Brain microvascular endothelial cell (primary cell): ENCODE measurements at regions not wholly inside any gene's neighbourhood (a gene's known extent, or its start where the extent isn't known, plus 50 kb on each side); places are given as distances from the start of the nearest gene placed in this dataset.

ENCODE experiments used
- DNase-seq: peaks from one replicate; pipeline ENCODE4 v3.0.0-alpha.2; 2020
- H3K27ac ChIP-seq: fragments of 250-450 bp; sonication (Bioruptor Pico); 2 replicates; pipeline ENCODE4 v1.5.1; 2020; ENCODE audit warnings: mild to moderate bottlenecking, moderate library complexity
- H3K27me3 ChIP-seq: fragments of 250-450 bp; sonication (Bioruptor Pico); replicated peaks from 2 replicates; pipeline ENCODE4 v1.5.1; 2020; ENCODE audit warnings: mild to moderate bottlenecking
- H3K36me3 ChIP-seq: fragments of 250-450 bp; sonication (Bioruptor Pico); replicated peaks from 2 replicates; pipeline ENCODE4 v1.5.1; 2020; ENCODE audit warnings: mild to moderate bottlenecking
- H3K4me3 ChIP-seq: 2 replicates; pipeline ENCODE4 v1.5.1; 2011; ENCODE audit warnings: low read depth, mild to moderate bottlenecking, control low read depth, low read length, moderate library complexity
- CTCF ChIP-seq: IDR thresholded peaks from 2 replicates; pipeline ENCODE4 v1.5.1; 2011; ENCODE audit warnings: low read depth, mild to moderate bottlenecking, moderate library complexity, low read length, control low read depth, inconsistent platforms; ENCODE audit errors: missing control alignments
- in situ Hi-C: cut with HindIII; loops from 2 replicates; pipeline ENCODE4 v1.10.0; 2017; ENCODE audit warnings: low sequenced_read_pairs, low pct_ligation_motif_present

- no peak for TF ChIP-seq CTCF
- no peak overlapping the region for H3K27ac ChIP-seq
- DNase-seq: no peak
- H3K27me3 ChIP-seq: no peaks in the 10 kb centered on the region
- H3K4me3 ChIP-seq: no peak overlapping the region
- H3K36me3 ChIP-seq: no peaks in the 10 kb centered on the region
- in situ Hi-C loops: no loop called here
Measured at GRCh38 chr5:85170183-85170582, 785.5 kb upstream of the EDIL3 start.

- in situ Hi-C loops: no loop called here
- no peak for TF ChIP-seq CTCF
- Histone ChIP-seq H3K36me3 (no peaks in the 10 kb centered on the region), H3K4me3 (no peak overlapping the region), H3K27me3 (no peaks in the 10 kb centered on the region), H3K27ac (no peak overlapping the region)
- DNase-seq: no peak
Measured at GRCh38 chr5:85173469-85173868, 788.8 kb upstream of the EDIL3 start.

GRCh38 chr5:85182344-85182743 is 797.7 kb upstream of the EDIL3 start:
- Histone ChIP-seq H3K36me3 (no peaks in the 10 kb centered on the region), H3K4me3 (no peak overlapping the region), H3K27me3 (no peaks in the 10 kb centered on the region), H3K27ac (no peak overlapping the region)
- in situ Hi-C loops: no loop called here
- no peak for DNase-seq
- TF ChIP-seq CTCF: no peak

GRCh38 chr5:85204289-85204688 is 819.6 kb upstream of the EDIL3 start:
- in situ Hi-C loops: no loop called here
- no peak overlapping the region for H3K4me3 ChIP-seq
- no peak for TF ChIP-seq CTCF

GRCh38 chr5:85205430-85205829 is 820.8 kb upstream of the EDIL3 start:
- in situ Hi-C loops: no loop called here
- H3K27ac ChIP-seq: no peak overlapping the region
- no peaks in the 10 kb centered on the region for H3K27me3 ChIP-seq
- TF ChIP-seq CTCF: no peak
- no peak for DNase-seq
- no peaks in the 10 kb centered on the region for H3K36me3 ChIP-seq
- no peak overlapping the region for H3K4me3 ChIP-seq

More at GRCh38 chr5:85204289-85204688, 819.6 kb upstream of the EDIL3 start:
- H3K27me3 ChIP-seq: no peaks in the 10 kb centered on the region
- H3K36me3 ChIP-seq: no peaks in the 10 kb centered on the region
- no peak for DNase-seq
- H3K27ac ChIP-seq: no peak overlapping the region

- H3K27me3 ChIP-seq: no peaks in the 10 kb centered on the region
- no peak for DNase-seq
- no peaks in the 10 kb centered on the region for H3K36me3 ChIP-seq
- no peak for TF ChIP-seq CTCF
- H3K4me3 ChIP-seq: no peak overlapping the region
- H3K27ac ChIP-seq: no peak overlapping the region
- in situ Hi-C loops: no loop called here
Measured at GRCh38 chr5:85225388-85225787, 840.7 kb upstream of the EDIL3 start.
